ENCODE measurements at regions not wholly inside any gene's neighbourhood (a gene's known extent, or its start where the extent isn't known, plus 50 kb on each side); places are given as distances from the start of the nearest gene placed in this dataset.

- no peak for TF ChIP-seq POLR2A (IDR thresholded peaks at IDR 0.05; ENCODE audit: control extremely low read depth in 1 of 2, low read depth in 2 of 2, low read length in 2 of 2)
- TF ChIP-seq CTCF (IDR thresholded peaks at IDR 0.05; ENCODE audit: control extremely low read depth in 1 of 3, insufficient read depth in 1 of 3, low read depth in 1 of 3, low read length in 3 of 3): no peak
- TF ChIP-seq POLR2AphosphoS5 (IDR thresholded peaks at IDR 0.05; ENCODE audit: low read depth, low read length): no peak
- TF ChIP-seq KDM1A (IDR thresholded peaks at IDR 0.05; ENCODE audit: borderline replicate concordance, low read length): no peak
- TF ChIP-seq SIN3A (conservative IDR thresholded peaks at IDR 0.05 in 1 of 2, IDR thresholded peaks at IDR 0.05 in 1 of 2; ENCODE audit: low read depth in 1 of 2, low read length in 2 of 2): no peak
- TF ChIP-seq TEAD4 (IDR thresholded peaks at IDR 0.05; ENCODE audit: low read depth, low read length): no peak
- no peak for TF ChIP-seq GABPA (IDR thresholded peaks at IDR 0.05; ENCODE audit: borderline replicate concordance, insufficient read depth, low read length)
- TF ChIP-seq NRF1 (IDR thresholded peaks at IDR 0.05; ENCODE audit: low read depth, low read length): no peak
- no peak for TF ChIP-seq KDM5A (IDR thresholded peaks at IDR 0.05; ENCODE audit: low read length)
- TF ChIP-seq TCF12 (IDR thresholded peaks at IDR 0.05; ENCODE audit: low read depth, low read length): no peak
These were observed 187.6 kb upstream of the NFIA start for GRCh38 chr1:60894741-60895140.
